Stomach (tissue), 8 donors: ENCODE measurements at regions not wholly inside any gene's neighbourhood (a gene's known extent, or its start where the extent isn't known, plus 50 kb on each side); places are given as distances from the start of the nearest gene placed in this dataset.
A peak's percentile ranks its signal among the peaks of the same experiment; 100 is the strongest.

Experiments used
- DNase-seq, 2 donors: peaks; one replicate each; pipeline versions ENCODE4 v3.0.0 to v3.0.0-alpha.2; 2013 to 2019
- H3K27ac ChIP-seq, 5 donors: fragments of 200-600 bp in 4 of 5; sonication (generic) in 4 of 5; one replicate each; pipeline ENCODE4 v1.5.1; 2013 to 2019; ENCODE audit warnings: mild to moderate bottlenecking in 1 of 5, moderate library complexity in 1 of 5
- H3K27me3 ChIP-seq, 3 donors: fragments of 200-600 bp; sonication (generic); one replicate each; pipeline ENCODE4 v1.5.1; 2017 to 2019; ENCODE audit warnings: mixed run types in 1 of 3
- H3K36me3 ChIP-seq, 4 donors: fragments of 200-600 bp; sonication (generic); 1 replicate in 3 of 4; 2 replicates in 1 of 4; pipeline ENCODE4 v1.5.1; 2016 to 2019
- H3K4me1 ChIP-seq, 4 donors: fragments of 200-600 bp; sonication (generic); one replicate each; pipeline ENCODE4 v1.5.1; 2016 to 2019
- H3K4me3 ChIP-seq, 4 donors: fragments of 200-600 bp; sonication (generic) in 3 of 4; one replicate each; pipeline ENCODE4 v1.5.1; 2016 to 2019; ENCODE audit warnings: mild to moderate bottlenecking in 1 of 4
- H3K9me3 ChIP-seq, 4 donors: fragments of 200-600 bp; sonication (generic); one replicate each; pipeline ENCODE4 v1.5.1; 2016 to 2019
- CTCF ChIP-seq, 7 experiments: fragments of 450-650 bp in 4 of 7; fragments of 200-600 bp in 3 of 7; sonication (generic) in 3 of 7; IDR thresholded peaks; one replicate each; pipeline ENCODE4 v1.5.1; 2016 to 2019; ENCODE audit warnings: antibody characterized with exemption in 7 of 7, control low read depth in 2 of 7, mild to moderate bottlenecking in 1 of 7
- EP300 ChIP-seq: sonication (generic); formaldehyde crosslinking; IDR thresholded peaks from one replicate; pipeline ENCODE4 v1.6.1; 2017; ENCODE audit warnings: antibody characterized with exemption
- POLR2A ChIP-seq, 4 donors: fragments of 450-650 bp; IDR thresholded peaks; one replicate each; pipeline ENCODE4 v1.6.1; 2016; ENCODE audit warnings: antibody characterized with exemption in 4 of 4, control low read depth in 2 of 4, mild to moderate bottlenecking in 1 of 4, moderate library complexity in 1 of 4
- POLR2AphosphoS5 ChIP-seq, 3 donors: sonication (generic); formaldehyde crosslinking; IDR thresholded peaks; one replicate each; pipeline ENCODE4 v1.6.1; 2016; ENCODE audit warnings: antibody characterized with exemption in 3 of 3
- WGBS, 5 donors: extraction: QIAGEN DNeasy Blood & Tissue Kit in 3 of 5; methylation state at CpG; one replicate each; pipeline versions ENCODE4 v1.1.5 to v1.1.7; 2013 to 2018; 5-methylcytosine and 5-hydroxymethylcytosine counted together
- intact Hi-C: fragments of 100-400 bp; cut with DNase I; formaldehyde crosslinking; loops from one replicate; pipeline ENCODE4 v1.15.1; 2023; ENCODE audit warnings: low total_unique reads
- donor health status: healthy with polysubstance abuse.
- donor health status: Bipolar disorder and iron deficiency.
- donor health status: healthy.

- WGBS, 5 donors: 55 to 74% (median 65%) methylated on average over 2 of the region's 2 CpGs
- intact Hi-C loops: no loop called here
- Histone ChIP-seq H3K4me1 (peaks cover 0 to 3% (median 0%) of the 10 kb centered on the region in 4 donors), H3K27me3 (no peaks in the 10 kb centered on the region), H3K4me3 (no peak overlapping the region), H3K27ac (no peak overlapping the region), H3K36me3 (no peaks in the 10 kb centered on the region), H3K9me3 (no peaks in the 10 kb centered on the region)
- TF ChIP-seq CTCF (IDR thresholded peaks at IDR 0.05) (no peak), POLR2AphosphoS5 (IDR thresholded peaks at IDR 0.05) (no peak), EP300 (no peak), POLR2A (IDR thresholded peaks at IDR 0.05) (no peak)
- no peak for DNase-seq
Observed at GRCh38 chr7:46622251-46622650, 701.2 kb upstream of the IGFBP3 start.

GRCh38 chr7:46619723-46620310 is 698.7 kb upstream of the IGFBP3 start:
- Histone ChIP-seq H3K27ac (no peak overlapping the region), H3K4me1 (peaks cover 0 to 3% (median 0%) of the 10 kb centered on the region in 4 donors), H3K4me3 (no peak overlapping the region), H3K36me3 (no peaks in the 10 kb centered on the region), H3K9me3 (no peaks in the 10 kb centered on the region), H3K27me3 (no peaks in the 10 kb centered on the region)
- intact Hi-C loops: no loop called here
- TF ChIP-seq EP300: no peak
- no peak for TF ChIP-seq CTCF (IDR thresholded peaks at IDR 0.05)
- TF ChIP-seq POLR2AphosphoS5 (IDR thresholded peaks at IDR 0.05): no peak
- no peak for TF ChIP-seq POLR2A (IDR thresholded peaks at IDR 0.05)
- WGBS, 5 donors: 27 to 51% (median 34%) methylated on average over 3 of the region's 3 CpGs
- DNase-seq: no peak

- Histone ChIP-seq H3K9me3 (no peaks in the 10 kb centered on the region), H3K27me3 (no peaks in the 10 kb centered on the region), H3K36me3 (no peaks in the 10 kb centered on the region), H3K27ac (no peak overlapping the region), H3K4me1 (peaks cover 0 to 20% (median 2%) of the 10 kb centered on the region in 4 donors), H3K4me3 (no peak overlapping the region)
- TF ChIP-seq POLR2A (IDR thresholded peaks at IDR 0.05) (no peak), EP300 (no peak), CTCF (IDR thresholded peaks at IDR 0.05) (no peak), POLR2AphosphoS5 (IDR thresholded peaks at IDR 0.05) (no peak)
- DNase-seq: no peak
- intact Hi-C loops: no loop called here
- WGBS, 5 donors: 73 to 93% (median 88%) methylated on average over 1 of the region's 1 CpG
Observed at GRCh38 chr7:46616636-46617035, 695.6 kb upstream of the IGFBP3 start.

GRCh38 chr7:46613551-46613950 is 692.5 kb upstream of the IGFBP3 start:
- TF ChIP-seq EP300 (no peak), POLR2A (IDR thresholded peaks at IDR 0.05) (no peak), CTCF (IDR thresholded peaks at IDR 0.05) (no peak), POLR2AphosphoS5 (IDR thresholded peaks at IDR 0.05) (no peak)
- peaks cover 0 to 28% (median 4%) of the 10 kb centered on the region in 4 donors for H3K4me1 ChIP-seq
- WGBS, 5 donors: 13 to 42% (median 35%) methylated on average over 1 of the region's 1 CpG
- no peaks in the 10 kb centered on the region for H3K36me3 ChIP-seq
- no peaks in the 10 kb centered on the region for H3K27me3 ChIP-seq
- intact Hi-C loops: no loop called here
- no peak for DNase-seq
- H3K4me3 ChIP-seq: no peak overlapping the region
- no peaks in the 10 kb centered on the region for H3K9me3 ChIP-seq
- peak overlapping the region in 2 of 5 donors; percentile 10 to 47 for H3K27ac ChIP-seq
